Right atrium auricular region (tissue), 2 donors: ENCODE measurements at regions not wholly inside any gene's neighbourhood (a gene's known extent, or its start where the extent isn't known, plus 50 kb on each side); places are given as distances from the start of the nearest gene placed in this dataset.
A peak's percentile ranks its signal among the peaks of the same experiment; 100 is the strongest.

Experiments
- DNase-seq: peaks from one replicate; pipeline ENCODE4 v3.0.0-alpha.2; 2019; ENCODE audit warnings: low spot score
- H3K27ac ChIP-seq, 2 donors: fragments of 200-600 bp; sonication (generic); 1 replicate in 1 of 2; 2 replicates in 1 of 2; pipeline ENCODE4 v1.5.1; 2016 to 2019
- H3K27me3 ChIP-seq, 2 donors: fragments of 200-600 bp; sonication (generic); one replicate each; pipeline versions ENCODE4 v1.5.1 to v1.6.0; 2017 to 2019
- H3K36me3 ChIP-seq: fragments of 200-600 bp; sonication (generic); one replicate; pipeline ENCODE4 v1.5.1; 2016
- H3K4me1 ChIP-seq, 2 donors: fragments of 200-600 bp; sonication (generic); one replicate each; pipeline versions ENCODE4 v1.5.1 to v1.6.0; 2017 to 2019
- H3K4me3 ChIP-seq, 2 donors: fragments of 200-600 bp; sonication (generic); 1 replicate in 1 of 2; 2 replicates in 1 of 2; pipeline ENCODE4 v1.5.1; 2017 to 2019; ENCODE audit warnings: mild to moderate bottlenecking in 1 of 2, moderate library complexity in 1 of 2
- H3K9me3 ChIP-seq, 2 donors: fragments of 200-600 bp; sonication (generic); one replicate each; pipeline ENCODE4 v1.5.1; 2019
- CTCF ChIP-seq, 2 donors: fragments of 200-600 bp; sonication (generic); IDR thresholded peaks; one replicate each; pipeline ENCODE4 v1.5.1; 2019; ENCODE audit warnings: antibody characterized with exemption in 2 of 2

- Histone ChIP-seq H3K27ac (peak overlapping the region in 1 of 2 donors; percentile 73), H3K4me3 (no peak overlapping the region), H3K36me3 (no peaks in the 10 kb centered on the region), H3K9me3 (no peaks in the 10 kb centered on the region), H3K4me1 (no peaks in the 10 kb centered on the region), H3K27me3 (no peaks in the 10 kb centered on the region)
- no peak for DNase-seq
- TF ChIP-seq CTCF (IDR thresholded peaks at IDR 0.05): no peak
Measured at GRCh38 chr4:141338238-141338637, 117.5 kb downstream of the ZNF330 start.

GRCh38 chr4:141339391-141339790 lies 118.7 kb downstream of the ZNF330 start:
- H3K36me3 ChIP-seq: no peaks in the 10 kb centered on the region
- no peaks in the 10 kb centered on the region for H3K9me3 ChIP-seq
- no peak for DNase-seq
- no peaks in the 10 kb centered on the region for H3K4me1 ChIP-seq
- no peak overlapping the region for H3K27ac ChIP-seq
- no peak for TF ChIP-seq CTCF (IDR thresholded peaks at IDR 0.05)
- H3K27me3 ChIP-seq: no peaks in the 10 kb centered on the region
- no peak overlapping the region for H3K4me3 ChIP-seq

- Histone ChIP-seq H3K36me3 (no peaks in the 10 kb centered on the region), H3K27me3 (no peaks in the 10 kb centered on the region), H3K4me3 (no peak overlapping the region), H3K4me1 (no peaks in the 10 kb centered on the region), H3K27ac (no peak overlapping the region), H3K9me3 (no peaks in the 10 kb centered on the region)
- no peak for TF ChIP-seq CTCF (IDR thresholded peaks at IDR 0.05)
- no peak for DNase-seq
Measured at GRCh38 chr4:141339966-141340365, 119.3 kb downstream of the ZNF330 start.

- DNase-seq: no peak
- Histone ChIP-seq H3K4me3 (no peak overlapping the region), H3K9me3 (no peaks in the 10 kb centered on the region), H3K4me1 (no peaks in the 10 kb centered on the region), H3K36me3 (no peaks in the 10 kb centered on the region), H3K27me3 (no peaks in the 10 kb centered on the region), H3K27ac (no peak overlapping the region)
- no peak for TF ChIP-seq CTCF (IDR thresholded peaks at IDR 0.05)
Measured at GRCh38 chr4:141340458-141340857, 119.8 kb downstream of the ZNF330 start.

- Histone ChIP-seq H3K9me3 (no peaks in the 10 kb centered on the region), H3K36me3 (no peaks in the 10 kb centered on the region), H3K4me1 (no peaks in the 10 kb centered on the region), H3K27ac (no peak overlapping the region), H3K27me3 (no peaks in the 10 kb centered on the region), H3K4me3 (no peak overlapping the region)
- no peak for DNase-seq
- TF ChIP-seq CTCF (IDR thresholded peaks at IDR 0.05): peak; percentile 38 to 69
Measured at GRCh38 chr4:141346144-141346543, 125.4 kb downstream of the ZNF330 start.

GRCh38 chr4:141347684-141348083 lies 127.0 kb downstream of the ZNF330 start:
- no peak overlapping the region for H3K27ac ChIP-seq
- no peaks in the 10 kb centered on the region for H3K9me3 ChIP-seq
- H3K36me3 ChIP-seq: no peaks in the 10 kb centered on the region
- no peak overlapping the region for H3K4me3 ChIP-seq
- no peak for DNase-seq
- no peaks in the 10 kb centered on the region for H3K27me3 ChIP-seq
- TF ChIP-seq CTCF (IDR thresholded peaks at IDR 0.05): no peak
- peaks cover 0 to 6% of the 10 kb centered on the region in 2 donors for H3K4me1 ChIP-seq
